C4-2B (cell line): ENCODE measurements at regions not wholly inside any gene's neighbourhood (a gene's known extent, or its start where the extent isn't known, plus 50 kb on each side); places are given as distances from the start of the nearest gene placed in this dataset.

Experiments used
- H3K27ac ChIP-seq: fragments of 450-650 bp; 2 replicates; pipeline ENCODE4 v1.5.1; 2017
- CTCF ChIP-seq: fragments of 450-650 bp; conservative IDR thresholded peaks from 2 replicates; pipeline ENCODE4 v1.5.1; 2017; ENCODE audit warnings: mild to moderate bottlenecking
- ZFX ChIP-seq: fragments of 450-650 bp; IDR thresholded peaks from 2 replicates; pipeline ENCODE4 v1.6.1; 2017

- no peak for TF ChIP-seq CTCF
- no peak for TF ChIP-seq ZFX
- no peak overlapping the region for H3K27ac ChIP-seq
These were observed 134.1 kb downstream of the SLC41A2 start for GRCh38 chr12:104823985-104824461.

- no peak overlapping the region for H3K27ac ChIP-seq
- no peak for TF ChIP-seq ZFX
- no peak for TF ChIP-seq CTCF
These were observed 135.1 kb downstream of the SLC41A2 start for GRCh38 chr12:104822941-104823340.

- no peak overlapping the region for H3K27ac ChIP-seq
- no peak for TF ChIP-seq CTCF
- no peak for TF ChIP-seq ZFX
These were observed 141.1 kb downstream of the SLC41A2 start for GRCh38 chr12:104816845-104817503.

GRCh38 chr12:104815935-104816334 lies 142.2 kb downstream of the SLC41A2 start:
- TF ChIP-seq CTCF (no peak), ZFX (no peak)
- no peak overlapping the region for H3K27ac ChIP-seq

GRCh38 chr12:104814944-104815343 lies 143.1 kb downstream of the SLC41A2 start:
- TF ChIP-seq CTCF, result no peak
- TF ChIP-seq ZFX, result no peak
- no peak overlapping the region for H3K27ac ChIP-seq
